Muscle layer of colon (tissue), 2 donors: ENCODE measurements at regions not wholly inside any gene's neighbourhood (a gene's known extent, or its start where the extent isn't known, plus 50 kb on each side); places are given as distances from the start of the nearest gene placed in this dataset.

Experiments used
- H3K27ac ChIP-seq: one replicate; pipeline ENCODE4 v1.7.0; 2013; ENCODE audit warnings: low read depth, mild to moderate bottlenecking, low read length, moderate library complexity
- H3K27me3 ChIP-seq, 2 donors: one replicate each; pipeline ENCODE4 v1.7.0; 2013; ENCODE audit warnings: low read length in 2 of 2, mild to moderate bottlenecking in 2 of 2; ENCODE audit not compliant: insufficient read depth in 2 of 2, control insufficient read depth in 1 of 2
- H3K36me3 ChIP-seq: one replicate; pipeline ENCODE4 v1.7.0; 2013; ENCODE audit warnings: mild to moderate bottlenecking, low read length; ENCODE audit not compliant: insufficient read depth
- H3K4me1 ChIP-seq: one replicate; pipeline ENCODE4 v1.7.0; 2013; ENCODE audit warnings: mild to moderate bottlenecking, low read length; ENCODE audit not compliant: insufficient read depth
- H3K4me3 ChIP-seq, 2 donors: one replicate each; pipeline ENCODE4 v1.7.0; 2013; ENCODE audit warnings: low read length in 2 of 2, low read depth in 1 of 2, mild to moderate bottlenecking in 1 of 2, moderate library complexity in 1 of 2
- H3K9ac ChIP-seq: one replicate; pipeline ENCODE4 v1.7.0; 2013; ENCODE audit warnings: low read length
- H3K9me3 ChIP-seq: one replicate; pipeline ENCODE4 v1.7.0; 2013; ENCODE audit warnings: mild to moderate bottlenecking, low read length
- donor health status: abdominal sarcoma.
- donor health status: Adenocarcinoma of cecum.

DNA sequence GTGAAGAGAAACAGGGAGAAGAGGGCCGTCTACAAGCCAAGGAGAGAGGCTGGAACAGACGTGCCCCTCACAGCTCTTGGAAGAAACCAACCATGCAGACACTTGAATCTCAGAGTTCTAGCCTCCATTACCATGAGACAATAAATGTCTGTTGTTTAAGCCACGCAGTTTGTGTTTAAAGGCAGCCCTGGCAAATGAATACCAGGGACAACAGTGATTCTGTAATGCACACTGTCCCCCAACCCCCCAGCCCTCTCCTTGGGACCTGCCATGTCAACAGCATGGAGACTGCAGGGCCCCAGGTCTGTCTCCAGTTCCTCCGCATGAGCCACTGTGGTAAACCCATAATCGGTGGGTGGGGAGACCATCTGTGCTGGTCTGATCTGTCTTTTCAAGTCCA lies 348.0 kb upstream of the KLF3 start:
- Histone ChIP-seq H3K9ac (no peak overlapping the region), H3K9me3 (no peaks in the 10 kb centered on the region), H3K4me3 (no peak overlapping the region), H3K27me3 (no peaks in the 10 kb centered on the region), H3K4me1 (peaks cover 26% of the 10 kb centered on the region), H3K36me3 (no peaks in the 10 kb centered on the region), H3K27ac (no peak overlapping the region)

DNA sequence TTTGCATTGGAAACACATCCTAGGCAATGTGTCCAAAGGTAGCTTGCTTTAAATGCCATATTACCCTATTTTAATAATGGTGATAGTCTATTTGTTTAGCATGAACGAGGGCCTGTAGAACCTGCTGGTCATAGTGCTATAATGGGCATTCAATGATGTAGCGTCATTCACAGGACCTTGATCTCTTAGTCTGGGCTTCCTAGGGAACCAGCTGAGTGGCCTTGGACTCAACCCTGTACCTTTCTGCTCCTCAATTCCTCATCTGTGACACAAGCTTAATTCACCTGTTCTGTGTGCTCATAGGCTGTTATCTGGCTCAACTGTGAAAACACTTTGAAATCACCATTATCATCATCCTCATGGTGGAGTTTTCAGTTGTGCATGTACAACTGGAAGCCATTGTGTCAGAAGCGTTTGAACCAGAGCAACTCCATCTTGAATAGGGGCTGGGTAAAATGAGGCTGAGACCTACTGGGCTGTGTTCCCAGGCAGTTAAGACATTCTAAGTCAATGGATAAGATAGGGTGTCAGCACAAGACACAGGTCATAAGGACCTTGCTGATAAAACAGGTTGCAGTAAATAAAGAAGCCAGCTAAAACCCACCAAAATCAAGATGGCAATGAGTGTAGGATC lies 346.8 kb upstream of the KLF3 start:
- Histone ChIP-seq H3K4me3 (no peak overlapping the region), H3K9me3 (no peaks in the 10 kb centered on the region), H3K27ac (no peak overlapping the region), H3K9ac (no peak overlapping the region), H3K27me3 (no peaks in the 10 kb centered on the region), H3K36me3 (no peaks in the 10 kb centered on the region), H3K4me1 (peaks cover 26% of the 10 kb centered on the region)

DNA sequence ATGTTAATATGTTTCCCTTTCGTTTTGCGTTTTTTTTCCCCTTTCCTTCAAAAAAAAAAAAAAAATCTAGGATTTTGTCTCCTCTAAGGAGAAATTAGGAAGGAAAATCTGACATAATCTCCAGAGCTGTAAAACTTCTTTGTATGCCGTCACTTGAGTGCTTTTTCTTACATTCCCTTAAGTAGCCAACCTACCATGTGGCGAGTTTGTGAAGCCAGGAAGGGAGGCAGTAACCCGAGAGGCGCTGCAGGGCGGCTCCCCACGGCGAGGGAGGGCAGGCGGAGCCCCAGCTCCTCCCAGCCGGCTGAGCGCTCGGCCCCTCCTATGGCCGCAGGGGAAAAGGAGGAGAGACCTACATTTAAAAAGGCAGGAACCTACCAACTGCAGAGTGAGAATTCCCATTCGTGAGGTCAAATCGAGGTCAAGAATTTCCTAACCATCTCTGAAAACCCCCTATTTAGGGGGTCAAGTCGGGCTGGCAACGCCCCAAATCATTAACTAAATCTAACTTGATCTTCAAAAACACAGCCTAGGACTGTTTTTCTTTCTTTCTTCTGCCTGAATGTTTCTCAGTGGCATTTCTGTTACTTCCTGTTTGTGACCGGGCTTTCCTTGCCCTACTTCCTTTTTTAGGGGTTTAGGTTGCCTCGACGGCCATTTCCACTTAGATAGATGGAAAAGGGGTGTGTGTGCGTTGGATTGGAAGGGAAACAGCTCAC lies 345.1 kb upstream of the KLF3 start:
- Histone ChIP-seq H3K9me3 (no peaks in the 10 kb centered on the region), H3K36me3 (no peaks in the 10 kb centered on the region), H3K27me3 (no peaks in the 10 kb centered on the region), H3K27ac (peak overlapping the region; percentile 87), H3K4me3 (peak overlapping the region; percentile 35 to 57), H3K4me1 (peaks cover 26% of the 10 kb centered on the region), H3K9ac (peak overlapping the region; percentile 46)

DNA sequence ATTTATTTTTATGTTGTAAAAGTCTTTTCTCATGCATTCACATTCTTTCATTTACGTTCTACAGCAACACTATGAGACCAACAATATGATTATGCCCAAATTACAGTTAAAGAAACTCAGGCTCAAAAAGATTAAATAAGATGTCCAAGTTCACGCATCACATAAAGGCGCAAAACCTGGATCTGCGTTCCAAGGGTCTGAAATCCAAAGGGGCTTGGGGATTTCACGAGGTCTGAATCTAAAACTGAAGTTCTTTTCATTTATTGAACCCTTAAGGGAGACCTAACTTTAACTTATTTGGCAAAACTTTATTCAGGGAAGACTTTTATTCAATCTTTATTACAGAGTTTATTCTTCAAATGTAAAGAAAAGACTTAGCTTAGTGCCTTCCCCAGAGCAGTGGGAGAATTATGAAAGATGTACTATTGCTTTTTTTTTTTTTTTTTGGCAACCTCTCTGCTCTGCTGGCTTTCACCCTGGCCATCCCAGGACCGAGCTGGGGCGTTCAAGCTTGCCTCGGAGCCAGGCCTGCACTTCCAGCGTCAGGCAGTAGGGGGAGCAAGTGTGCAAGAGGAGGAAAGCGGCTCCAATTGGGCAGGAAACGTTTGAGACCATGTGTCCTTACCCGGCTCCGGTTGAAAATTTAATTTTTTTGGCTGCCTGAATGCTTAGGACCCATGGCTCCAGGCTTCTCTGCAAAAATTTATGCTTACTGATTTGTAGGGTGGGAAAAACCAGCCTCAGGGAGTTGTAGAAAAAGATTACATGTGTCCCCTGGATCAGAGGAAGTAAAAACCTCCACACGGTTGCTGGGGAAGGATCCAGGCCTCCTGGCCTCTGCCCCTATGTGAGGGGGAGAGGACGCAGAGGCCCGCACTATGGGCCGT lies 344.3 kb upstream of the KLF3 start:
- H3K4me1 ChIP-seq, result peaks cover 26% of the 10 kb centered on the region
- H3K4me3 ChIP-seq, result peak overlapping the region in 1 of 2 donors; percentile 57

DNA sequence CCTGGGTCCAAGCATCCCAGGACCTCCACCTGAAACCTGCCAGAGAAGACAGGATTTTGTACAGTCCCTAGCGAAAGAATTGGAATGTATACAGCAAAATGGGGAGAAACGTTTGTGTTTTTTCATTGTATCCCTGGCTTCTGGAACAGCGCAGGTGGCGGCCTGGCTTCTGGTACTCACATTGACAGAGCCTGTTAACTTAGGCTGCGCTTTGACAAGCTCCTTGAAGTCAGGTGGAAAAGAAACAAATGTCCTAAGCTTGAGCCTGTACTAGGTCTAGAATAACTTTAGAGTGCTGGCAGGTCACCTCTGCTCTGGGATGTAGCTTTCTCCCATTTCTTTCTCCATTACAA lies 343.7 kb upstream of the KLF3 start:
- peaks cover 26% of the 10 kb centered on the region for H3K4me1 ChIP-seq
- H3K9me3 ChIP-seq, result no peaks in the 10 kb centered on the region
- H3K27me3 ChIP-seq, result no peaks in the 10 kb centered on the region
- H3K4me3 ChIP-seq, result no peak overlapping the region
- peak overlapping the region; percentile 69 for H3K27ac ChIP-seq
- no peaks in the 10 kb centered on the region for H3K36me3 ChIP-seq
- no peak overlapping the region for H3K9ac ChIP-seq

More for the DNA sequence above, 344.3 kb upstream of the KLF3 start:
- Histone ChIP-seq H3K36me3 (no peaks in the 10 kb centered on the region), H3K27me3 (no peaks in the 10 kb centered on the region), H3K27ac (peak overlapping the region; percentile 87), H3K9me3 (no peaks in the 10 kb centered on the region), H3K9ac (peak overlapping the region; percentile 46)

DNA sequence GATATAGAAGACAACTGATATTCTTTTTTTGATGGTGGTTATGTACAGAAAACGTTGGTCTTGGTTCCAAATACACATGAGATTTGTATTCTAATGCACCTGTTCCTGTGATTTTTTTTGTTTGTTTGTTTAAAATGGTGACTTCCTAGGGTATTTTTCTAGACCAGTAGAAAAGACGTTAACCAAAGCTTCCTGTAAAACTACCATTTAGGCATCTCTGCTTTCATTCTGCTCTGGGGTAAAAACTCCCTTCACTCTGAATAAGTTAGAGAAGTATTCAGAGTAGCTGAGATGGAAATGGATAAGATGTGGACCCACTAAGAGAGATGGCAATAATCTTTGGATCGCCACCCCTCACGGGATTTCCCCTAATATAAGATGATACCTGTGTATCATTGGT lies 343.2 kb upstream of the KLF3 start:
- no peaks in the 10 kb centered on the region for H3K9me3 ChIP-seq
- no peak overlapping the region for H3K4me3 ChIP-seq
- H3K27me3 ChIP-seq, result no peaks in the 10 kb centered on the region
- H3K9ac ChIP-seq, result no peak overlapping the region
- H3K4me1 ChIP-seq, result peaks cover 26% of the 10 kb centered on the region
- H3K36me3 ChIP-seq, result no peaks in the 10 kb centered on the region
- no peak overlapping the region for H3K27ac ChIP-seq

DNA sequence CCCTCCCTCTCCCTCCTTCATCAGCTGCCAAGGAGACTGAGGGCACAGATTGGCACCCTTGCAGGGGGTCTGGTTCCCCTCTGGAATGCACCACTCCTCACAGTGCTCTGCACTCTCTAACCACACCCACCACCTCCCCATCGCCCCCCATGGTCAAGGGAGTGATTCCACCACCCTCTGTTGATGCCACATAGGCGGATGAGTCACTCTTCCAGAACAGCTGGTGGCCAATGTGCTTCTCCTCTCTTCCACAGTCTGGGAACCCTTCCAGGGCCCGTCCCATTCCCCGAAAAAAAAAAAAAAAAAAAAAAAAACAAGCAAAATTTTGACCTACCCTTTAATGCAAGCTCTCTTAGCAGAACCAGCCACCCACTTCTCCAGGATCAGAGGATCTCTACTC lies 341.3 kb upstream of the KLF3 start:
- Histone ChIP-seq H3K27me3 (no peaks in the 10 kb centered on the region), H3K27ac (no peak overlapping the region), H3K4me1 (peaks cover 26% of the 10 kb centered on the region), H3K9me3 (no peaks in the 10 kb centered on the region), H3K9ac (no peak overlapping the region), H3K4me3 (no peak overlapping the region), H3K36me3 (no peaks in the 10 kb centered on the region)

DNA sequence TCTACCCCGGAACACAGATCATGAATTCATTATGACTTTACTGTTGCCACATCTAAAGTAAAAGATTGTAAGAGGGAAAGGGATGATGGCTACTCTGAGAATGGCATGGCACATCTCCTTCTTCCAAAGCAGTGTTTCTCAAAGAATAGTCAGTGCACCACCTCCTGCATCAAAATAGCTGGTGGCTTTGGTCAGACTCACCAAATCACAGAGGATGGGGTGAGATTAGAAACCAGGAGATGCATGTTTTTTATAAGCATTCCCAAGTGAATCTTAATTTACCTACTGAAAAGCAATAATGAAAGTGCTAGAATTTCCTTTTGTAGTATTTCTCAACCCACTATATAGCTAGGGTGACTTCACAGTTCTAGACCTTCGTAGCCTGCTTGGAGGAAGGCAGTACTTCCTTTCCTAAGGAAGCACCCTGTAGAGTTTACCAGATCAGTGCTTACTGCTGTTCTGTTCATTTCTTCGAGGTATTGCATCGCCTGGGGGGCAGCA lies 340.8 kb upstream of the KLF3 start:
- no peaks in the 10 kb centered on the region for H3K36me3 ChIP-seq
- H3K9ac ChIP-seq, result no peak overlapping the region
- H3K4me1 ChIP-seq, result peaks cover 24% of the 10 kb centered on the region
- H3K4me3 ChIP-seq, result no peak overlapping the region
- H3K9me3 ChIP-seq, result no peaks in the 10 kb centered on the region
- H3K27me3 ChIP-seq, result no peaks in the 10 kb centered on the region
- no peak overlapping the region for H3K27ac ChIP-seq

DNA sequence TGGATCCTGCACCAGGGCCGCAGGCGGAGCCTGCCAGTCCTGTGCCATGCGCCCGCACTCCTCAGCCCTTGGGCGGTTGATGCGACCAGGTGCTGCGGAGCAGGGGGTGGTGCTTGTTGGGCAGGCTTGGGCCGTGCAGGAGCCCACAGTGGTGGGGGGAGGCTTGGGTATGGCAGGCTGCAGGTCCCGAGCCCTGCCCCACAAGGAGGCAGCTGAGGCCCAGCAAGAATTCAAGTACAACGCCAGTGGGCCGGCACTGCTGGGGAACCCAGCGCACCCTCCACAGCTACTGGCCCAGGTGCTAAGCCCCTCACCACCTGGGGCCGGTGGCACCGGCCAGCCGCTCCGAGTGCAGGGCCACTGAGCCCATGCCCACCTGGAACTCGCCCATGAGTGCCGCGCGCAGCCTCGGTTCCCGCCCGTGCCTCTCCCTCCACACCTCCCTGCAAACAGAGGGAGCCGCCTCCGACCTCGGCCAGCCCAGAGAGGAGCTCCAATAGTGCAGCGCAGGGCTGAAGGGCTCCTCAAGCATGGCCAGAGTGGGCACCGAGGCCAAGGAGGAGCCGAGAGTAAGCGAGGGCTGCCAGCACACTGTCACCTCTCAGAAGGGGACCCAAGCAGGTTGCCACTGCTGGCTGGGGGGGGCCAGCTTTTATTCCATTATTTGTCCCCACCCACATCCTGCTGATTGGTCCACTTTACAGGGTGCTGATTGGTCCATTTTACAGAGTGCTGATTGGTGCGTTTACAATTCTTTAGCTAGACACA lies 339.0 kb upstream of the KLF3 start:
- H3K27ac ChIP-seq, result no peak overlapping the region
- peaks cover 6% of the 10 kb centered on the region for H3K4me1 ChIP-seq
- no peaks in the 10 kb centered on the region for H3K27me3 ChIP-seq
- no peaks in the 10 kb centered on the region for H3K36me3 ChIP-seq
- no peak overlapping the region for H3K9ac ChIP-seq
- H3K4me3 ChIP-seq, result no peak overlapping the region
- no peaks in the 10 kb centered on the region for H3K9me3 ChIP-seq

DNA sequence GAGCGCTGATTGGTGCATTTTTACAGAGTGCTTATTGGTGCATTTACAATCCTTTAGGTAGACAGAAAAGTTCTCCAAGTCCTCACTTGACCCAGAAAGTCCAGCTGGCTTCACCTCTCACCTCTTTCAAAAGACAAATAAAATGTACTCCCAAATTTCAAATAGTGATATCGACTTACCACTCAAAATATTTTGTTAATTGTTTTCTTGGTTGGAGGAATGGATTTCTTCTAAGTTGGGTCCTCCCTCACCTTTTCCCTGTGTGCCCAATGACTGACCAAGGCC lies 338.4 kb upstream of the KLF3 start:
- H3K27me3 ChIP-seq, result no peaks in the 10 kb centered on the region
- no peaks in the 10 kb centered on the region for H3K36me3 ChIP-seq
- no peaks in the 10 kb centered on the region for H3K9me3 ChIP-seq
- H3K27ac ChIP-seq, result no peak overlapping the region
- no peak overlapping the region for H3K9ac ChIP-seq
- H3K4me3 ChIP-seq, result no peak overlapping the region
- peaks cover 1% of the 10 kb centered on the region for H3K4me1 ChIP-seq

DNA sequence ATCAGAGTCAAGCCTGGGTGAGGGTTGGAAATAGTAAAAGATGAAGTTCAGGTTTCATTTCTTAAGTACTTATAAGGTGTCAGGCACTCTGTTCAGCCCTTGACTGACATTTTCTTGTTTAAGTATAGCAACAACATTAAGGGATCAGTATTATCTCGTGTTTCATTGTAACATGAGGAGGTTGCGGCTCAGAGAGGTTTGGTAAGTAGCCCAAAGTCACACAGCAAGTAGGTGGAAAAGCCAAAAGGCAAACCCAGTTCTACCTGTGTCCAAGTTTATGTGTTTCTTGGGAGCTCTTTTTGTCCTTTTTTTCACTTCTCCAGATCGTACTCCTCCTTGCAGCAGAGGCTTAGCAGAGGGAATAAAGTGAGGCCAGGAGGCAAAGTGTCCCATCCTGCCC lies 337.5 kb upstream of the KLF3 start:
- no peaks in the 10 kb centered on the region for H3K27me3 ChIP-seq
- H3K9ac ChIP-seq, result no peak overlapping the region
- H3K36me3 ChIP-seq, result no peaks in the 10 kb centered on the region
- no peaks in the 10 kb centered on the region for H3K4me1 ChIP-seq
- no peak overlapping the region for H3K4me3 ChIP-seq
- no peaks in the 10 kb centered on the region for H3K9me3 ChIP-seq
- no peak overlapping the region for H3K27ac ChIP-seq
